ENCODE measurements at regions not wholly inside any gene's neighbourhood (a gene's known extent, or its start where the extent isn't known, plus 50 kb on each side); places are given as distances from the start of the nearest gene placed in this dataset.

GRCh38 chr13:44159633-44160279 lies 213.9 kb upstream of the SERP2 start:
- no peak overlapping the region for H3K4me3 Mint-ChIP-seq
- peaks cover 64% of the 10 kb centered on the region for H3K4me1 Mint-ChIP-seq
- no peak overlapping the region for H3K27ac Mint-ChIP-seq
- no peak for DNase-seq
- H3K27me3 Mint-ChIP-seq (ENCODE audit: low read depth, poor library complexity), result peaks cover 9% of the 10 kb centered on the region
- no peaks in the 10 kb centered on the region for H3K36me3 Mint-ChIP-seq (ENCODE audit: low read depth)
- no peak for TF ChIP-seq CTCF (IDR thresholded peaks at IDR 0.05)
- no peaks in the 10 kb centered on the region for H3K9me3 Mint-ChIP-seq

- peaks cover 63% of the 10 kb centered on the region for H3K4me1 Mint-ChIP-seq
- H3K4me3 Mint-ChIP-seq, result no peak overlapping the region
- peaks cover 6% of the 10 kb centered on the region for H3K27me3 Mint-ChIP-seq (ENCODE audit: low read depth, poor library complexity)
- H3K9me3 Mint-ChIP-seq, result no peaks in the 10 kb centered on the region
- no peak for DNase-seq
- H3K27ac Mint-ChIP-seq, result no peak overlapping the region
- no peak for TF ChIP-seq CTCF (IDR thresholded peaks at IDR 0.05)
- no peaks in the 10 kb centered on the region for H3K36me3 Mint-ChIP-seq (ENCODE audit: low read depth)
Measured at GRCh38 chr13:44160591-44161191, 212.9 kb upstream of the SERP2 start.

GRCh38 chr13:44163108-44163507 lies 210.5 kb upstream of the SERP2 start:
- DNase-seq, result no peak
- no peak for TF ChIP-seq CTCF (IDR thresholded peaks at IDR 0.05)
- H3K36me3 Mint-ChIP-seq (ENCODE audit: low read depth), result no peaks in the 10 kb centered on the region
- H3K9me3 Mint-ChIP-seq, result no peaks in the 10 kb centered on the region
- H3K27me3 Mint-ChIP-seq (ENCODE audit: low read depth, poor library complexity), result peaks cover 6% of the 10 kb centered on the region
- H3K4me1 Mint-ChIP-seq, result peaks cover 44% of the 10 kb centered on the region
- H3K4me3 Mint-ChIP-seq, result no peak overlapping the region
- no peak overlapping the region for H3K27ac Mint-ChIP-seq

GRCh38 chr13:44165221-44165888 lies 208.3 kb upstream of the SERP2 start:
- no peak for TF ChIP-seq CTCF (IDR thresholded peaks at IDR 0.05)
- Mint-ChIP-seq H3K27me3 (ENCODE audit: low read depth, poor library complexity) (peaks cover 6% of the 10 kb centered on the region), H3K4me3 (no peak overlapping the region), H3K36me3 (ENCODE audit: low read depth) (no peaks in the 10 kb centered on the region), H3K27ac (no peak overlapping the region), H3K4me1 (peaks cover 23% of the 10 kb centered on the region), H3K9me3 (no peaks in the 10 kb centered on the region)
- no peak for DNase-seq

GRCh38 chr13:44165889-44166496 lies 207.6 kb upstream of the SERP2 start:
- no peak for TF ChIP-seq CTCF (IDR thresholded peaks at IDR 0.05)
- Mint-ChIP-seq H3K27me3 (ENCODE audit: low read depth, poor library complexity) (peaks cover 6% of the 10 kb centered on the region), H3K27ac (no peak overlapping the region), H3K4me3 (no peak overlapping the region), H3K9me3 (no peaks in the 10 kb centered on the region), H3K36me3 (ENCODE audit: low read depth) (no peaks in the 10 kb centered on the region), H3K4me1 (peaks cover 17% of the 10 kb centered on the region)
- DNase-seq, result no peak
